HEK293 (cell line): ENCODE measurements at regions not wholly inside any gene's neighbourhood (a gene's known extent, or its start where the extent isn't known, plus 50 kb on each side); places are given as distances from the start of the nearest gene placed in this dataset.

Source experiments
- CTCF ChIA-PET: fragments of 350-600 bp; formaldehyde crosslinking; extraction: SDS; loops from one replicate; lab custom pipeline; 2021; ENCODE audit warnings: antibody characterized with exemption; lab: Yijun Ruan, JAX
- POLR2A ChIA-PET: fragments of 300-600 bp; formaldehyde crosslinking; extraction: SDS; loops from one replicate; lab custom pipeline; 2020; ENCODE audit warnings: antibody characterized with exemption, inconsistent platforms; lab: Yijun Ruan, JAX
- H3K27ac ChIP-seq: fragments of 200-500 bp; sonication (Bioruptor generic); 2 replicates; pipeline ENCODE4 v1.5.1; 2014; ENCODE audit warnings: low read depth, low read length, control low read depth, inconsistent platforms; ENCODE audit errors: extremely low read depth
- H3K36me3 ChIP-seq, 2 experiments: fragments of 200-500 bp in 1 of 2; sonication (Bioruptor generic) in 1 of 2; 1 replicate in 1 of 2; 2 replicates in 1 of 2; pipeline ENCODE4 v1.5.1; 2014 to 2017; ENCODE audit warnings: inconsistent platforms in 2 of 2, low read length in 2 of 2; ENCODE audit not compliant: control insufficient read depth in 2 of 2, insufficient read depth in 1 of 2
- H3K4me1 ChIP-seq: fragments of 200-500 bp; sonication (Bioruptor generic); 2 replicates; pipeline ENCODE4 v1.5.1; 2014; ENCODE audit warnings: mild to moderate bottlenecking, low read length, inconsistent platforms; ENCODE audit not compliant: control insufficient read depth, insufficient read depth
- H3K4me3 ChIP-seq: 2 replicates; pipeline ENCODE4 v1.5.1; 2011; ENCODE audit warnings: low read depth, mild to moderate bottlenecking, control low read depth, low read length, moderate library complexity
- H3K9me3 ChIP-seq: fragments of 200-500 bp; sonication (Bioruptor generic); 2 replicates; pipeline ENCODE4 v1.5.1; 2014; ENCODE audit warnings: low read depth, low read length, inconsistent platforms; ENCODE audit not compliant: control insufficient read depth, insufficient read depth
- KLF9 ChIP-seq: fragments of 450-650 bp; formaldehyde crosslinking; IDR thresholded peaks from 2 replicates; pipeline ENCODE4 v1.5.1; 2016; ENCODE audit warnings: missing biosample characterization, missing genetic modification characterization, low read depth
- ZNF2 ChIP-seq: fragments of 450-650 bp; formaldehyde crosslinking; IDR thresholded peaks from 2 replicates; pipeline ENCODE4 v1.5.1; 2016; ENCODE audit warnings: missing biosample characterization, missing genetic modification characterization
- ZNF350 ChIP-seq: fragments of 450-650 bp; formaldehyde crosslinking; IDR thresholded peaks from 2 replicates; pipeline ENCODE4 v1.5.0; 2017; ENCODE audit warnings: missing biosample characterization, mild to moderate bottlenecking, missing genetic modification characterization
- ZNF530 ChIP-seq: fragments of 450-650 bp; formaldehyde crosslinking; IDR thresholded peaks from 2 replicates; pipeline ENCODE4 v1.5.1; 2016; ENCODE audit warnings: low read depth, missing biosample characterization, missing genetic modification characterization
- ZNF558 ChIP-seq: fragments of 450-650 bp; formaldehyde crosslinking; IDR thresholded peaks from 2 replicates; pipeline ENCODE4 v1.5.1; 2016; ENCODE audit warnings: missing biosample characterization, missing genetic modification characterization
- ZNF623 ChIP-seq: fragments of 450-650 bp; formaldehyde crosslinking; IDR thresholded peaks from 2 replicates; pipeline ENCODE4 v1.5.1; 2016; ENCODE audit warnings: missing biosample characterization, missing genetic modification characterization
- ZNF707 ChIP-seq: fragments of 450-650 bp; formaldehyde crosslinking; IDR thresholded peaks from 2 replicates; pipeline ENCODE4 v1.5.1; 2016; ENCODE audit warnings: missing biosample characterization, missing genetic modification characterization
- ZNF777 ChIP-seq: fragments of 450-650 bp; formaldehyde crosslinking; IDR thresholded peaks from 2 replicates; pipeline ENCODE4 v1.5.1; 2017; ENCODE audit warnings: missing biosample characterization, missing genetic modification characterization, borderline replicate concordance
- TF ChIP-seq, protein P1 (sequence below): fragments of 450-650 bp; formaldehyde crosslinking; conservative IDR thresholded peaks from 2 replicates; pipeline ENCODE4 v1.5.1; 2016; ENCODE audit warnings: low read depth, missing biosample characterization, missing genetic modification characterization
- TF ChIP-seq, protein P2 (sequence below): fragments of 450-650 bp; formaldehyde crosslinking; IDR thresholded peaks from 2 replicates; pipeline ENCODE4 v1.5.1; 2017; ENCODE audit warnings: missing biosample characterization, missing genetic modification characterization
- TF ChIP-seq, protein P3 (sequence below): fragments of 450-650 bp; formaldehyde crosslinking; IDR thresholded peaks from 2 replicates; pipeline ENCODE4 v1.5.1; 2016; ENCODE audit warnings: missing biosample characterization, missing genetic modification characterization
- TF ChIP-seq, protein P4 (sequence below): fragments of 450-650 bp; formaldehyde crosslinking; IDR thresholded peaks from 2 replicates; pipeline ENCODE4 v1.5.1; 2016; ENCODE audit warnings: missing biosample characterization, missing genetic modification characterization
- TF ChIP-seq, protein P5 (sequence below): fragments of 450-650 bp; formaldehyde crosslinking; IDR thresholded peaks from 2 replicates; pipeline ENCODE4; 2016; ENCODE audit warnings: missing biosample characterization, missing genetic modification characterization
- TF ChIP-seq, protein P6 (sequence below): fragments of 450-650 bp; formaldehyde crosslinking; IDR thresholded peaks from 2 replicates; pipeline ENCODE4 v1.5.1; 2016; ENCODE audit warnings: missing biosample characterization, missing genetic modification characterization
- TF ChIP-seq, protein P7 (sequence below): fragments of 450-650 bp; formaldehyde crosslinking; IDR thresholded peaks from 2 replicates; pipeline ENCODE4 v1.5.1; 2016; ENCODE audit warnings: missing biosample characterization, missing genetic modification characterization

DNA sequence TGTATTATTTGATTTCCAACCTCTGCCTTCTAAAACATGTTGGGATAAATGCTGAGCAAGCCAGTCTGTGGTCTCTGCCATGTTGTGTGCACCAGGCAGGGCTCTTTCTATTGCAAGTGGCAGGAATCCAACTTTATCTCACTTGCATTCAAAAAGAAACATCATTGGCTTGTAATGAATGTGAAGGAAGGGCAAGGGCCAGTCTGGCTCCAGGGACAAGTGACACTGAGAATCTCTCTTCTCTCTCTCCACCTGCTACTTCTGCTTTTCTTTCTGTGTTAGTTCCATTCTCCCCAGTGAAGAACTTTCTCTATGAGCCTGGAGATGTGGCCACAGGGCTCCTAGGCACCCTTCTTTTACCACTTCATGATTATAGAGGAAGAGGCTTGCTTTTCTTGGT lies 329.9 kb upstream of the NCAM1 start (continued):
- TF ChIP-seq, protein P1, sequence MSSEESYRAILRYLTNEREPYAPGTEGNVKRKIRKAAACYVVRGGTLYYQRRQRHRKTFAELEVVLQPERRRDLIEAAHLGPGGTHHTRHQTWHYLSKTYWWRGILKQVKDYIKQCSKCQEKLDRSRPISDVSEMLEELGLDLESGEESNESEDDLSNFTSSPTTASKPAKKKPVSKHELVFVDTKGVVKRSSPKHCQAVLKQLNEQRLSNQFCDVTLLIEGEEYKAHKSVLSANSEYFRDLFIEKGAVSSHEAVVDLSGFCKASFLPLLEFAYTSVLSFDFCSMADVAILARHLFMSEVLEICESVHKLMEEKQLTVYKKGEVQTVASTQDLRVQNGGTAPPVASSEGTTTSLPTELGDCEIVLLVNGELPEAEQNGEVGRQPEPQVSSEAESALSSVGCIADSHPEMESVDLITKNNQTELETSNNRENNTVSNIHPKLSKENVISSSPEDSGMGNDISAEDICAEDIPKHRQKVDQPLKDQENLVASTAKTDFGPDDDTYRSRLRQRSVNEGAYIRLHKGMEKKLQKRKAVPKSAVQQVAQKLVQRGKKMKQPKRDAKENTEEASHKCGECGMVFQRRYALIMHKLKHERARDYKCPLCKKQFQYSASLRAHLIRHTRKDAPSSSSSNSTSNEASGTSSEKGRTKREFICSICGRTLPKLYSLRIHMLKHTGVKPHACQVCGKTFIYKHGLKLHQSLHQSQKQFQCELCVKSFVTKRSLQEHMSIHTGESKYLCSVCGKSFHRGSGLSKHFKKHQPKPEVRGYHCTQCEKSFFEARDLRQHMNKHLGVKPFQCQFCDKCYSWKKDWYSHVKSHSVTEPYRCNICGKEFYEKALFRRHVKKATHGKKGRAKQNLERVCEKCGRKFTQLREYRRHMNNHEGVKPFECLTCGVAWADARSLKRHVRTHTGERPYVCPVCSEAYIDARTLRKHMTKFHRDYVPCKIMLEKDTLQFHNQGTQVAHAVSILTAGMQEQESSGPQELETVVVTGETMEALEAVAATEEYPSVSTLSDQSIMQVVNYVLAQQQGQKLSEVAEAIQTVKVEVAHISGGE (tag by site-specific recombination), result no peak
- TF ChIP-seq, all 188 proteins: peak for 0

DNA sequence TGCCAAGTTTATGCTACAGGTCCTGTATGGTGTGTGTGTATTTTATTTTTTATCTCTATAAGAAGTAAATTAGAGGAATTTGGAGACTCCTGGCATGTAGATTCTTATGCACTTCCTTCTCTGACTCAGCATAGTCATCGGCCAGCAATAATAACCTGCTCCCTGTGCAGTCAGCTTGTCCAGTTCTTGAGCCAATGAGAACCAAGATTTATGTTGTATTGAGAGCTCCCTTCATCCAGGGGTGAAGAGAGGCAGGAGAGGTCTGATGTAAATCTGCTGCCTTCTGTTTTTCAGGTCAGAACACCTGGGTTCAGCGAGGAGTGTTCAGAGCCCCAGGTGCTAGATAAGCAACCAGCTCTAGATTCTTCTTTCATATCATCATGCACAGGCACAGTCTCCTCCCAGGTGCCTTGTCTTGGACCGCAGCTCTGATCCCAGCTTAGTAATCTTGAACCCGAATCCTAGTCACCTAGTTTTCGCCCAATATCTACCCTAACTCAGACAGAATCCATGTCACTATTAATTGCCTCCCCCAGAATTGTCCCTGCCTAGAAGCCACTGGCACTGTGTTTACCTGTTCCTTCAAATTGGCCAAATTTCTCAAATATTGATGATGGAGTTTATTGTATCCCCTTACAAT lies 328.2 kb upstream of the NCAM1 start:
- TF ChIP-seq ZNF777 (no peak), ZNF623 (tag by site-specific recombination) (no peak)
- TF ChIP-seq, protein P2, sequence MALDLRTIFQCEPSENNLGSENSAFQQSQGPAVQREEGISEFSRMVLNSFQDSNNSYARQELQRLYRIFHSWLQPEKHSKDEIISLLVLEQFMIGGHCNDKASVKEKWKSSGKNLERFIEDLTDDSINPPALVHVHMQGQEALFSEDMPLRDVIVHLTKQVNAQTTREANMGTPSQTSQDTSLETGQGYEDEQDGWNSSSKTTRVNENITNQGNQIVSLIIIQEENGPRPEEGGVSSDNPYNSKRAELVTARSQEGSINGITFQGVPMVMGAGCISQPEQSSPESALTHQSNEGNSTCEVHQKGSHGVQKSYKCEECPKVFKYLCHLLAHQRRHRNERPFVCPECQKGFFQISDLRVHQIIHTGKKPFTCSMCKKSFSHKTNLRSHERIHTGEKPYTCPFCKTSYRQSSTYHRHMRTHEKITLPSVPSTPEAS (tag by site-specific recombination), result no peak
- TF ChIP-seq, protein P3, sequence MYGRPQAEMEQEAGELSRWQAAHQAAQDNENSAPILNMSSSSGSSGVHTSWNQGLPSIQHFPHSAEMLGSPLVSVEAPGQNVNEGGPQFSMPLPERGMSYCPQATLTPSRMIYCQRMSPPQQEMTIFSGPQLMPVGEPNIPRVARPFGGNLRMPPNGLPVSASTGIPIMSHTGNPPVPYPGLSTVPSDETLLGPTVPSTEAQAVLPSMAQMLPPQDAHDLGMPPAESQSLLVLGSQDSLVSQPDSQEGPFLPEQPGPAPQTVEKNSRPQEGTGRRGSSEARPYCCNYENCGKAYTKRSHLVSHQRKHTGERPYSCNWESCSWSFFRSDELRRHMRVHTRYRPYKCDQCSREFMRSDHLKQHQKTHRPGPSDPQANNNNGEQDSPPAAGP, result no peak
- Histone ChIP-seq H3K9me3 (no peaks in the 10 kb centered on the region), H3K4me3 (no peak overlapping the region), H3K4me1 (no peaks in the 10 kb centered on the region), H3K27ac (no peak overlapping the region), H3K36me3 (no peaks in the 10 kb centered on the region)
- ChIA-PET POLR2A (no interaction called here), CTCF (no interaction called here)

DNA sequence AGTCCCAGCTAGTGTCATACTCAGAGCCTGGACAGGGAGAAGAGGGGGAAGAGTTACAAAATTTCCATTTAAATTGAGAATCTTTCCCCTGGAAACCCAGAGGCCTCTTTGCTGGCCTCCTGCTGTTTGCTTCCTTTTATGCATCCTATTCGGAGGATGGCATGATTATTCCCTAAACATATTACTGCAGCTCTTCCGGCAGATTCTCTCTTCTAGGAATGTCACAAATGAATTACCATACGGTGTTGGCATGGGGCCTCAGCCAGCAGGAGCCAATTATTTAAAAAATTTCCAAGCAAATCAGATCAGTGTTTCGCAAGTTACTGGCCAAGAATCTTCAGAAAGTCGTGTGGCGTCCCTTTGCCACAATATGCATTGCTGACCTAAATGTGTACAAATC lies 326.7 kb upstream of the NCAM1 start:
- H3K4me1 ChIP-seq, result no peaks in the 10 kb centered on the region
- H3K36me3 ChIP-seq, result no peaks in the 10 kb centered on the region
- ChIA-PET POLR2A (no interaction called here), CTCF (interaction anchor here (0.8 kb wide), 1 partner anchor 46 kb away, joined by 6 read pairs; no protein-coding TSS in a partner anchor)
- H3K4me3 ChIP-seq, result no peak overlapping the region
- no peaks in the 10 kb centered on the region for H3K9me3 ChIP-seq
- TF ChIP-seq, protein P4, sequence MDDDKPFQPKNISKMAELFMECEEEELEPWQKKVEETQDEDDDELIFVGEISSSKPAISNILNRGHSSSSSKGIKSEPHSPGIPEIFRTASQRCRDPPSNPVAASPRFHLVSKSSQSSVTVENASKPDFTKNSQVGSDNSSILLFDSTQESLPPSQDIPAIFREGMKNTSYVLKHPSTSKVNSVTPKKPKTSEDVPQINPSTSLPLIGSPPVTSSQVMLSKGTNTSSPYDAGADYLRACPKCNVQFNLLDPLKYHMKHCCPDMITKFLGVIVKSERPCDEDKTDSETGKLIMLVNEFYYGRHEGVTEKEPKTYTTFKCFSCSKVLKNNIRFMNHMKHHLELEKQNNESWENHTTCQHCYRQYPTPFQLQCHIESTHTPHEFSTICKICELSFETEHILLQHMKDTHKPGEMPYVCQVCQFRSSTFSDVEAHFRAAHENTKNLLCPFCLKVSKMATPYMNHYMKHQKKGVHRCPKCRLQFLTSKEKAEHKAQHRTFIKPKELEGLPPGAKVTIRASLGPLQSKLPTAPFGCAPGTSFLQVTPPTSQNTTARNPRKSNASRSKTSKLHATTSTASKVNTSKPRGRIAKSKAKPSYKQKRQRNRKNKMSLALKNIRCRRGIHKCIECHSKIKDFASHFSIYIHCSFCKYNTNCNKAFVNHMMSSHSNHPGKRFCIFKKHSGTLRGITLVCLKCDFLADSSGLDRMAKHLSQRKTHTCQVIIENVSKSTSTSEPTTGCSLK (tag by site-specific recombination), result no peak
- no peak for TF ChIP-seq ZNF2
- no peak for TF ChIP-seq ZNF350 (tag by site-specific recombination)
- no peak overlapping the region for H3K27ac ChIP-seq

DNA sequence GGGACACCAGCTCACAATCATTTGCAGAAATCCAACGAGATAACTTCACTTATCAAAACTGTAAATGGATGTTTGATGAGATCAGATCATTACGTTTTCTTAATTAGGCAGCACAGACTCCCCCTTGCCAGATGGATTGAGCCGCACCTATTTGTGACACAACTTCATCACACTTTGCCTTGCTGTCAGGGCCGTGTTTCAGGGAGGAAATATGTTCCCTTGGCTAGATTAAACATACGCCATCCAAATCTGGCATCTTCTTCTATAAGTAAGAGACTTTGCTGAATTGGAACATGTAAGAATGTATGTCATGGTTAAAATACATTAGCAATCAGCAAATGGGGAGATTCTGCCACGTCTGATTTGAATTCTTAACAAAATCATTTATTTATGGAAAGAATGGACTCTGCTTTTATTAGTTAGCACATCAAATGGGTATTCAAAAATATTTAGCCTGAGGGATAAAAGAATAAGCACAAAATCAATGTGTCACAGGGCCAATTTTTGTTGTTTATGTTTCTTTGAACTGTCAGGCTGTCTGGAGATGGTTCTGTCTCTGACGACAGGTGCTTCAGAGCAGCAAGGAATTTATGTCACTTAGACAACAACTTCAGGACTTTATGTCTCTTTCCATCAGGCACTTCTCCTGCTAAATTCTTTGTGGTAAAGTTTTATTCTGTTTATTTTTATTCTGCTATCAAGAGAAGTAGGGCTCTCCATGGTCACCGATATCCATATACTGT lies 326.1 kb upstream of the NCAM1 start:
- ChIA-PET CTCF (no interaction called here), POLR2A (no interaction called here)
- Histone ChIP-seq H3K4me1 (no peaks in the 10 kb centered on the region), H3K27ac (no peak overlapping the region), H3K36me3 (no peaks in the 10 kb centered on the region), H3K4me3 (no peak overlapping the region), H3K9me3 (no peaks in the 10 kb centered on the region)
- no peak for TF ChIP-seq ZNF530
- no peak for TF ChIP-seq ZNF558 (tag by site-specific recombination)
- TF ChIP-seq ZNF707, result no peak
- TF ChIP-seq, protein P5, sequence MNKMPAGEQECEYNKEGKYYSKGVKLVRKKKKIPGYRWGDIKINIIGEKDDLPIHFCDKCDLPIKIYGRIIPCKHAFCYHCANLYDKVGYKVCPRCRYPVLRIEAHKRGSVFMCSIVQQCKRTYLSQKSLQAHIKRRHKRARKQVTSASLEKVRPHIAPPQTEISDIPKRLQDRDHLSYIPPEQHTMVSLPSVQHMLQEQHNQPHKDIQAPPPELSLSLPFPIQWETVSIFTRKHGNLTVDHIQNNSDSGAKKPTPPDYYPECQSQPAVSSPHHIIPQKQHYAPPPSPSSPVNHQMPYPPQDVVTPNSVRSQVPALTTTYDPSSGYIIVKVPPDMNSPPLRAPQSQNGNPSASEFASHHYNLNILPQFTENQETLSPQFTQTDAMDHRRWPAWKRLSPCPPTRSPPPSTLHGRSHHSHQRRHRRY (tag by site-specific recombination), result no peak
- TF ChIP-seq KLF9 (tag by site-specific recombination), result no peak
- TF ChIP-seq, protein P6, sequence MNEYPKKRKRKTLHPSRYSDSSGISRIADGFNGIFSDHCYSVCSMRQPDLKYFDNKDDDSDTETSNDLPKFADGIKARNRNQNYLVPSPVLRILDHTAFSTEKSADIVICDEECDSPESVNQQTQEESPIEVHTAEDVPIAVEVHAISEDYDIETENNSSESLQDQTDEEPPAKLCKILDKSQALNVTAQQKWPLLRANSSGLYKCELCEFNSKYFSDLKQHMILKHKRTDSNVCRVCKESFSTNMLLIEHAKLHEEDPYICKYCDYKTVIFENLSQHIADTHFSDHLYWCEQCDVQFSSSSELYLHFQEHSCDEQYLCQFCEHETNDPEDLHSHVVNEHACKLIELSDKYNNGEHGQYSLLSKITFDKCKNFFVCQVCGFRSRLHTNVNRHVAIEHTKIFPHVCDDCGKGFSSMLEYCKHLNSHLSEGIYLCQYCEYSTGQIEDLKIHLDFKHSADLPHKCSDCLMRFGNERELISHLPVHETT (tag by site-specific recombination), result no peak
- TF ChIP-seq, protein P7, sequence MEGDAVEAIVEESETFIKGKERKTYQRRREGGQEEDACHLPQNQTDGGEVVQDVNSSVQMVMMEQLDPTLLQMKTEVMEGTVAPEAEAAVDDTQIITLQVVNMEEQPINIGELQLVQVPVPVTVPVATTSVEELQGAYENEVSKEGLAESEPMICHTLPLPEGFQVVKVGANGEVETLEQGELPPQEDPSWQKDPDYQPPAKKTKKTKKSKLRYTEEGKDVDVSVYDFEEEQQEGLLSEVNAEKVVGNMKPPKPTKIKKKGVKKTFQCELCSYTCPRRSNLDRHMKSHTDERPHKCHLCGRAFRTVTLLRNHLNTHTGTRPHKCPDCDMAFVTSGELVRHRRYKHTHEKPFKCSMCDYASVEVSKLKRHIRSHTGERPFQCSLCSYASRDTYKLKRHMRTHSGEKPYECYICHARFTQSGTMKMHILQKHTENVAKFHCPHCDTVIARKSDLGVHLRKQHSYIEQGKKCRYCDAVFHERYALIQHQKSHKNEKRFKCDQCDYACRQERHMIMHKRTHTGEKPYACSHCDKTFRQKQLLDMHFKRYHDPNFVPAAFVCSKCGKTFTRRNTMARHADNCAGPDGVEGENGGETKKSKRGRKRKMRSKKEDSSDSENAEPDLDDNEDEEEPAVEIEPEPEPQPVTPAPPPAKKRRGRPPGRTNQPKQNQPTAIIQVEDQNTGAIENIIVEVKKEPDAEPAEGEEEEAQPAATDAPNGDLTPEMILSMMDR (tag by site-specific recombination), result no peak
